ENCODE measurements at regions not wholly inside any gene's neighbourhood (a gene's known extent, or its start where the extent isn't known, plus 50 kb on each side); places are given as distances from the start of the nearest gene placed in this dataset.

GRCh38 chr2:136310797-136311603 lies 193.1 kb upstream of the CXCR4 start:
- TF ChIP-seq CEBPZ (IDR thresholded peaks at IDR 0.05; ENCODE audit: low read depth, low read length) (no peak), IKZF1 (conservative IDR thresholded peaks at IDR 0.05) (peak; percentile 70), CBX3 (IDR thresholded peaks at IDR 0.05; ENCODE audit: borderline replicate concordance, low read depth) (no peak), RUNX3 (IDR thresholded peaks at IDR 0.05; ENCODE audit: low read length) (peak; percentile 22; the same call in 1 of the 2 replicates), ATF7 (IDR thresholded peaks at IDR 0.05; ENCODE audit: low read depth) (no peak), MTA2 (IDR thresholded peaks at IDR 0.05; ENCODE audit: low read depth) (peak; percentile 17; the same call in 1 of the 2 replicates), IKZF2 (IDR thresholded peaks at IDR 0.05) (peak; percentile 53 to 62; a peak in 1 of 4 replicates), RAD21 (IDR thresholded peaks at IDR 0.05; ENCODE audit: insufficient read depth, low read depth, low read length) (no peak), STAT1 (conservative IDR thresholded peaks at IDR 0.05) (no peak), YBX1 (IDR thresholded peaks at IDR 0.05) (no peak), PRDM15 (CRISPR knock-in tag; IDR thresholded peaks at IDR 0.05) (no peak)
- ChIA-PET SMC1A (ENCODE audit: uncharacterized antibody, unreplicated experiment) (interaction anchor here (0.9 to 5.4 kb wide), 28 partner anchors 9 to 259 kb away, joined by 3 to 58 read pairs (median 6); no protein-coding TSS in a partner anchor), RAD21 (ENCODE audit: unreplicated experiment) (interaction anchor here (0.8 to 3.9 kb wide), 29 partner anchors 9 to 397 kb away, joined by 3 to 28 read pairs (median 4); no protein-coding TSS in a partner anchor), CTCF (interaction anchor here (0.6 to 2.3 kb wide), 7 partner anchors 16 to 140 kb away, joined by 3 to 13 read pairs (median 4); no protein-coding TSS in a partner anchor), POLR2A (interaction anchor here (0.6 to 1.7 kb wide), 16 partner anchors 8 to 362 kb away, joined by 3 to 11 read pairs (median 3); no protein-coding TSS in a partner anchor)
- no peak overlapping the region for H2AFZ ChIP-seq (ENCODE audit: control insufficient read depth, low read depth, low read length)
- no peak overlapping the region for H3K4me3 ChIP-seq
- H3K79me2 ChIP-seq (ENCODE audit: control insufficient read depth, insufficient read depth, low read length): no peaks in the 10 kb centered on the region
- H3K36me3 ChIP-seq (ENCODE audit: control insufficient read depth in 2 of 2, insufficient read depth in 2 of 2, low read length in 1 of 2): no peaks in the 10 kb centered on the region
- intact Hi-C loops (cut with micrococcal nuclease; ENCODE audit: unreplicated experiment) (loop anchor here (1.0 to 5.0 kb wide), 3 partner anchors 56 to 98 kb away; no protein-coding TSS in a partner anchor), in situ Hi-C loops (cut with MboI) (no loop called here)
- WGBS (ENCODE audit: insufficient coverage, insufficient replicate concordance, low lambda C conversion rate, missing lambda C conversion rate): 34% methylated on average over 11 of the region's 11 CpGs
- no peak for FAIRE-seq
- no peak overlapping the region for H3K27ac ChIP-seq (ENCODE audit: control insufficient read depth, insufficient read depth)
- H4K20me1 ChIP-seq (ENCODE audit: control insufficient read depth, insufficient read depth): no peaks in the 10 kb centered on the region
- no peak overlapping the region for H3K9ac ChIP-seq (ENCODE audit: control insufficient read depth, insufficient read depth, low read length)
- H3K27me3 ChIP-seq (replicated peaks in 1 of 2; ENCODE audit: control insufficient read depth in 2 of 2, insufficient read depth in 2 of 2, low read length in 1 of 2): 0 out of 4 replicates have a peak, but pooled peaks cover 0 to 3% of the 10 kb centered on the region in 2 experiments
- peak; percentile 55 for ATAC-seq
- DNase-seq (ENCODE audit: low read depth, low spot score): no peak
- BruUV-seq (replicated peaks): no TSS peak
- no peak overlapping the region for H3K4me2 ChIP-seq (ENCODE audit: control insufficient read depth, insufficient read depth)
- H3K9me3 ChIP-seq (replicated peaks; ENCODE audit: control insufficient read depth, insufficient read depth, low read length): no peaks in the 10 kb centered on the region; the same call in 1 of the 3 replicates
- H3K4me1 ChIP-seq (ENCODE audit: control insufficient read depth, insufficient read depth, low read length): peaks cover 3% of the 10 kb centered on the region; the same call in 1 of the 2 replicates

All from GM12878 (cell line).